Caco-2 (cell line): ENCODE measurements at regions not wholly inside any gene's neighbourhood (a gene's known extent, or its start where the extent isn't known, plus 50 kb on each side); places are given as distances from the start of the nearest gene placed in this dataset.

Source experiments
- BruUV-seq: library from RNA; stranded (reverse); fragments of 400-500 nt; replicated peaks from 2 replicates; lab custom pipeline; 2021; lab: Mats Ljungman, UMichigan
- CTCF ChIA-PET: fragments of 300-600 bp; sonication (Branson Sonifier 250); formaldehyde crosslinking; loops from one replicate; lab custom pipeline; 2022; ENCODE audit warnings: antibody characterized with exemption; lab: Charles Lee
- POLR2A ChIA-PET: fragments of 300-600 bp; sonication (Branson Sonifier 250); formaldehyde crosslinking; loops from one replicate; lab custom pipeline; 2022; ENCODE audit warnings: antibody characterized with exemption; lab: Charles Lee
- DNase-seq, 2 experiments: peaks; one replicate each; pipeline versions ENCODE4 v3.0.0 to v3.0.0-alpha.2; 2020 to 2022
- H3K27me3 ChIP-seq: replicated peaks from 2 replicates; pipeline ENCODE4 v1.6.0; 2011; ENCODE audit warnings: low read length; ENCODE audit not compliant: control insufficient read depth, insufficient read depth
- H3K36me3 ChIP-seq: 2 replicates; pipeline ENCODE4 v1.5.1; 2011; ENCODE audit warnings: low read length; ENCODE audit not compliant: control insufficient read depth, insufficient read depth
- H3K4me1 ChIP-seq: fragments of 250-450 bp; sonication (Bioruptor Pico); 2 replicates; pipeline ENCODE4 v1.5.1; 2020; ENCODE audit warnings: mild to moderate bottlenecking
- H3K4me3 ChIP-seq: 2 replicates; pipeline ENCODE4 v1.5.1; 2011; ENCODE audit warnings: low read depth, mild to moderate bottlenecking, control low read depth, low read length
- H3K9me3 ChIP-seq: fragments of 250-450 bp; sonication (Bioruptor Pico); 2 replicates; pipeline ENCODE4 v1.5.1; 2020; ENCODE audit warnings: mild to moderate bottlenecking, moderate library complexity
- H3K27ac Mint-ChIP-seq: one replicate; pipeline ENCODE4 v1.8.0; 2022; ENCODE audit warnings: mixed read lengths; ENCODE audit not compliant: unreplicated experiment
- H3K27me3 Mint-ChIP-seq: one replicate; pipeline ENCODE4 v1.8.0; 2022; ENCODE audit warnings: mixed read lengths; ENCODE audit not compliant: insufficient read depth, unreplicated experiment
- H3K36me3 Mint-ChIP-seq: one replicate; pipeline ENCODE4 v1.8.0; 2022; ENCODE audit warnings: mild to moderate bottlenecking, mixed read lengths; ENCODE audit not compliant: insufficient read depth, unreplicated experiment
- H3K4me1 Mint-ChIP-seq: one replicate; pipeline ENCODE4 v1.8.0; 2022; ENCODE audit warnings: low read depth, mixed read lengths; ENCODE audit not compliant: unreplicated experiment
- H3K4me3 Mint-ChIP-seq: one replicate; pipeline ENCODE4 v1.8.0; 2022; ENCODE audit warnings: mild to moderate bottlenecking, moderate library complexity, mixed read lengths; ENCODE audit not compliant: unreplicated experiment
- H3K9me3 Mint-ChIP-seq: one replicate; pipeline ENCODE4 v1.8.0; 2022; ENCODE audit warnings: mixed read lengths; ENCODE audit not compliant: unreplicated experiment
- CTCF ChIP-seq, 2 experiments: fragments of 200-600 bp in 1 of 2; IDR thresholded peaks; 1 replicate in 1 of 2; 2 replicates in 1 of 2; pipeline versions ENCODE4 v1.5.1 to v1.8.0; 2011 to 2022; ENCODE audit warnings: antibody characterized with exemption in 1 of 2, control low read depth in 1 of 2, inconsistent platforms in 1 of 2, low read depth in 1 of 2, low read length in 1 of 2, mild to moderate bottlenecking in 1 of 2, moderate library complexity in 1 of 2; ENCODE audit not compliant: insufficient read depth in 1 of 2, severe bottlenecking in 1 of 2, unreplicated experiment in 1 of 2
- intact Hi-C: fragments of 100-400 bp; cut with micrococcal nuclease; formaldehyde crosslinking; loops from one replicate; pipeline ENCODE4 v1.10.0; 2022; ENCODE audit not compliant: unreplicated experiment

- Histone ChIP-seq H3K36me3 (no peaks in the 10 kb centered on the region), H3K4me3 (no peak overlapping the region), H3K27me3 (no peaks in the 10 kb centered on the region), H3K9me3 (no peaks in the 10 kb centered on the region), H3K4me1 (peaks cover 6% of the 10 kb centered on the region; the same call in 1 of the 2 replicates)
- Mint-ChIP-seq H3K27ac (no peak overlapping the region), H3K36me3 (peaks cover 4% of the 10 kb centered on the region), H3K4me1 (no peaks in the 10 kb centered on the region), H3K4me3 (no peak overlapping the region), H3K27me3 (no peaks in the 10 kb centered on the region), H3K9me3 (no peaks in the 10 kb centered on the region)
- BruUV-seq, result no TSS peak
- DNase-seq, result no peak
- intact Hi-C loops, result no loop called here
- ChIA-PET CTCF (no interaction called here), POLR2A (no interaction called here)
- TF ChIP-seq CTCF (IDR thresholded peaks at IDR 0.05; ENCODE audit: insufficient read depth in 1 of 2, low read depth in 1 of 2, low read length in 1 of 2, severe bottlenecking in 1 of 2, unreplicated experiment in 1 of 2), result no peak
Measured at GRCh38 chr13:44695520-44695919, 119.4 kb upstream of the TSC22D1 start.

DNA sequence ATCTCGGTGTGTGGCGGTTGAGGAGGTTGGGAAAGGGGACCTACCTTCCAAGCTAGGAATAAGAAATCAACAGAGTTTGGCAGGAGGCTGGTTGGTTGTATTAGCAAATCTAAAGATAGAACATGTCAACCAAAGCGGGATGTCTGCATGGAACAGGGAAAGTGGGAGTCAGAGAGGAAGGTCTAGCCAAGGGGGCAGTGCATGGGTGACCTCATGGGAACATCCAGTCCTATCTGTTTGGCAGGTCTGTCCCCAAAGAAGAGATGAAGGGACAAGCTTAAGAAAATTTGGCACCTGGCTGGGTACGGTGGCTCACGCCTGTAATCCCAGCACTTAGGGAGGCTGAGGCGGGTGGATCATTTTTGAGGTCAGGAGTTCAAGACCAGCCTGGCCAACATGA is 118.7 kb upstream of the TSC22D1 start:
- Histone ChIP-seq H3K27me3 (no peaks in the 10 kb centered on the region), H3K9me3 (no peaks in the 10 kb centered on the region), H3K4me3 (no peak overlapping the region), H3K36me3 (no peaks in the 10 kb centered on the region), H3K4me1 (peaks cover 6% of the 10 kb centered on the region)
- Mint-ChIP-seq H3K27ac (no peak overlapping the region), H3K4me1 (no peaks in the 10 kb centered on the region), H3K27me3 (no peaks in the 10 kb centered on the region), H3K36me3 (peaks cover 4% of the 10 kb centered on the region), H3K4me3 (no peak overlapping the region), H3K9me3 (no peaks in the 10 kb centered on the region)
- BruUV-seq, result no TSS peak
- DNase-seq, result no peak
- POLR2A ChIA-PET, result no interaction called here
- no peak for TF ChIP-seq CTCF (IDR thresholded peaks at IDR 0.05; ENCODE audit: insufficient read depth in 1 of 2, low read depth in 1 of 2, low read length in 1 of 2, severe bottlenecking in 1 of 2, unreplicated experiment in 1 of 2)
- intact Hi-C loops, result no loop called here
- CTCF ChIA-PET, result no interaction called here

DNA sequence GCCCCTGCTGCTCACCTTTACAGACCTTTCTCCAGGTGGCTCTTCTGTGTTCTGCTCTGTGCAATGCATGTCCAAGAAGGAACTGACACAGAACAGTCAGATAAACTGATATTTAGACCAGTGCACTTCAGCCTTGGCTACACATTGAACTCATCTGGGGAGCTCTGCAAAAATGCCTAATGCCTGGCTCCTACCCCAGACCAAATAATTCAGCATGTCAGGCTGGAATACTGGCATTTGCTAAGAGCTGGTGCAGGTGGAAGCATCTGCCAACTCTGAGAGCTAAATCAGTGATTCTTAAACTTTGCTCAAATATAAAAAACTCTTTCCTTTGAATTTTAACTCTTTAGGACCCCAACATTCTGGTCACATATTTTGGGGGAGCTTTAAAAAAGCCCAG is 118.2 kb upstream of the TSC22D1 start:
- Mint-ChIP-seq H3K9me3 (no peaks in the 10 kb centered on the region), H3K4me1 (peaks cover 4% of the 10 kb centered on the region), H3K27ac (no peak overlapping the region), H3K36me3 (peaks cover 4% of the 10 kb centered on the region), H3K4me3 (no peak overlapping the region), H3K27me3 (no peaks in the 10 kb centered on the region)
- Histone ChIP-seq H3K36me3 (no peaks in the 10 kb centered on the region), H3K4me1 (peaks cover 10% of the 10 kb centered on the region), H3K4me3 (no peak overlapping the region), H3K27me3 (no peaks in the 10 kb centered on the region), H3K9me3 (no peaks in the 10 kb centered on the region)
- BruUV-seq, result no TSS peak
- intact Hi-C loops, result no loop called here
- no peak for DNase-seq
- TF ChIP-seq CTCF (IDR thresholded peaks at IDR 0.05; ENCODE audit: insufficient read depth in 1 of 2, low read depth in 1 of 2, low read length in 1 of 2, severe bottlenecking in 1 of 2, unreplicated experiment in 1 of 2), result no peak
- POLR2A ChIA-PET, result no interaction called here
- CTCF ChIA-PET, result no interaction called here
